NCI-H524 (cell line): ENCODE measurements at regions not wholly inside any gene's neighbourhood (a gene's known extent, or its start where the extent isn't known, plus 50 kb on each side); places are given as distances from the start of the nearest gene placed in this dataset.

ENCODE experiments used
- DNase-seq, 2 experiments: peaks; one replicate each; lab custom pipeline; 2025; lab: John Stamatoyannopoulos, UW

DNA sequence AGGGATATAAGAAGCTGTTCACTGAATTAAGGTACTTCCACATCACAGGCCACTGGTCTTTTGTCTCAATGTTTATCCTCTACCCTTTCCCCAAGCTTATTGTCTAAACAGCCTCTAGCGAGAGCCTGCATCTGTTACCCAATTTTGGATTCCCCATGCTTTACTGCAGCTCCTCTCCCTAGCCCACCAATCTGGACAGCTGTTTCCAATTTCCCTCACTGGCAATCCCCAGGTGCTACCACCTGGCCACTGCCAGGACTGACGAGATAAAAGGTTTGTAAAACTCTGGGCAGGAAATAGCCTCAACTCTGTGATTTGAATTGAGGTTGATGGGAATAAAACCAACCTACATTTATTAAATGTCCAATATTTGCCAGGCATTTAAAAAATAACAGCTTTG is 58.0 kb upstream of the TEX9 start:
- DNase-seq, result peak; percentile 88 to 95

DNA sequence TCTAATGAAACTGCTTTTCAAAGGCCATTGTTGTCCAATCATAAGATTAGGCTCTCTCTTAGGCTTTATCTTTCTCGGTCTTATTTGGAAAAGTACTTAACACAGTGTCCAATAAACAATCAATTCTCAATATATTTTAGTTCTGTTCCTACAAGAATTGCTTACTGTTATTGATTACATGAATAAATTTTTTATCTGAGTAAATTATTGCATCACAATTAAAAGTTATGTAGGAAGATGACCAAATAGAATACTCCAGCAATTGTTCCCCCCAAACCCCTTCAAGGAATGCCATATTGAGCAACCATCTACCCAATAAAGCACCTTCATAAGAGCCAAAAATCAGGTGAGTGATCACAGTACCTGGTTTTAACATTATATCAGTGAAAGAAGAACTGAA is 55.0 kb upstream of the RFX7 start:
- no peak for DNase-seq

- peak in 1 of 2 experiments; percentile 18 for DNase-seq
Measured at GRCh38 chr15:56295433-56295832, 51.8 kb upstream of the RFX7 start.

GRCh38 chr15:56293495-56294292 is 50.0 kb upstream of the RFX7 start:
- DNase-seq, result no peak
